NCI-H2107 treated with DMSO at 0.1 percent for 48 hours (cell line): ENCODE measurements at regions not wholly inside any gene's neighbourhood (a gene's known extent, or its start where the extent isn't known, plus 50 kb on each side); places are given as distances from the start of the nearest gene placed in this dataset.
"Not testable (repeated sequence)": the region's sequence is repeated elsewhere in the genome, so short reads cannot be mapped to it uniquely, and the experiment has no call there.

ENCODE experiments used
- DNase-seq: peaks from one replicate; lab custom pipeline; 2025; ENCODE audit not compliant: unreplicated experiment; lab: John Stamatoyannopoulos, UW

GRCh38 chr7:67608806-67609205, 612.2 kb downstream of the TYW1 start:
- no peak for DNase-seq

- no peak for DNase-seq
Observed at GRCh38 chr7:67610897-67611296, 614.3 kb downstream of the TYW1 start.

- no peak for DNase-seq
Observed at GRCh38 chr7:67614843-67615242, 618.2 kb downstream of the TYW1 start.

GRCh38 chr7:67616517-67616916, 619.9 kb downstream of the TYW1 start:
- no peak for DNase-seq

DNA sequence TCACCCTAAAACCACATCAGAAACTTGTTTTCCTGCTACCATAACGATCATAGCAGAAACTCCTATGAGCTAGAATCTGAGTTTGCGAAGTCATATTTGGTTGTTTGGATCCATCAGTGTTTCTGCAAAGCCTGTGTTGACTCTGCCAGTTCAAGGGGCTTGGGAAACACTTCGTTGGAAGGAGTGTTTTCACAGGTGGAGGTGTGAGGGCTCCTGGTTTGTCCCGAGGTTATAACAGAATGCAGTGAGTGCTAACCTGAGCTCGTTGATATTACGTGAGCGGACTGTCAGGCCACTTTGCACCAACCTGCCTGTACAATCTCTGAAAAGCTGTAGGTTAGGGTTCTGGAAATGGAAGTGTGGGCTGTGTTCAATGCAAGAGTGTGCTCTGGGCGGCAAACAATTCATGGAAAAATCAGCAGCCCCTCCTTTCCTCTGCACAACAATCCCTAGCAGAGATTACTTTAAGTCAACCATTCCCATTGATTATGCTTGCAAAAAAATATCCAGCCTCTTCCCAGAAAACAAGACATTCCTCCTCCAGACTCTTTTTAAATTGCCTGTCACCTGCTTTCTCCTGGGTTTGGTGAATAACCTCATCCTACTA, 622.0 kb downstream of the TYW1 start:
- DNase-seq = no peak

GRCh38 chr7:67619175-67619574, 622.5 kb downstream of the TYW1 start:
- DNase-seq = peak; percentile 28

DNA sequence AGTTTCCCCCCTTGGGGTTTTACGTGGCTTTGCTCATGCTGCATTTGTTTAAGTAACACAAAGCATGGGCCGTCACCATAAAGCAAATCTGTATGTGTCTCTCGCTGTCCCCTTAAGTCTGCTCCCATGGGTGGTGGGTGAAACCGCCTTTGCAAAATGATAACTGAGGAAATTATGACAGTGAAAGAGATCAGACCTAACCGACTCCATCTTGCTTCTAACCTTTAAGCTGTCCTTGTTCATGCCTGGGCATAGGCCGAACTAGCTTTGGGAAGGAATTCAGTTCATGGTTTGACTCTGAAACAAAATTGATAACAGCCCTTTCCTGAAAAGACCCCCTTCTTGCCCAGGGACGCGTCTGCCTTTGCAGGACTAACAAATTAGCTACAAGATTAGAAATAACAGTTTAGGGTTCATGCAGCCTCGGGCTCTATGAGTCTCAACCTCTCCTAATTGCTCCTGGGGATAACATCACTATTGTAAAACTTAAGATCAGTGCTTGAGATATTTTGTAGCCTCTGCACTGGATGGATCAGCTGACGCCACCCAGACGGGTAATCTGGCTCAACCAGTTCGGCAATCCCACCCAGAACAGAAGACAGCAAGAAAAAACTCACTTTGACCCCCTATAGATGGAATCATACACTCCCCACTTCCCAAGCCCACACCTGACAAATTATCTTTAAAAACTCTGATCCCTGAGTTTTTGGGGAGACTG, 623.7 kb downstream of the TYW1 start:
- DNase-seq = no peak

- DNase-seq = no peak
Observed at GRCh38 chr7:67621704-67622103, 625.1 kb downstream of the TYW1 start.

DNA sequence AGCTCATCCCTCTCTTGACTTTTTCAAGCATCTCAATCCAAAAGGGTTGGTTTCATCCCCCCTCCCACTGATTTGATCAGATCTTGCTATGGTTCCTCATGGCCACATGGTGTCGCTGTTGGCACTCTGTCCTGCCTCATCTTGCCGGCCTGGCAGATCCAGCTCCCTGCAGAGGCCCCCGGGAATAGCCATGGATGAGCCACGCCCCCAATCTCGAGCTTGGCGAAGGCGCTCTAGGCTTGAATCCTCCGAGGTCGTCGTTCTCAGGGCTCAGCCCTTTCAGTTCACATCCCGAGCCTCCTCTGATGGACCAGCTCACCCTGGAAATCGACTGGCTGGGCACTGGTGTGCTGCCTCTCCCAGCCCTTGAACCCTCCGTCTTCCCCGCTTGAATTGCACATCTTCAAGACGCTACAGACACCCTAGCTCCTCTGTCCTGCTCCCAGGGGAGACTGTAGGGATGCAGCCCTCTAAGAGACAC, 628.7 kb downstream of the TYW1 start:
- DNase-seq = peak; percentile 71

DNA sequence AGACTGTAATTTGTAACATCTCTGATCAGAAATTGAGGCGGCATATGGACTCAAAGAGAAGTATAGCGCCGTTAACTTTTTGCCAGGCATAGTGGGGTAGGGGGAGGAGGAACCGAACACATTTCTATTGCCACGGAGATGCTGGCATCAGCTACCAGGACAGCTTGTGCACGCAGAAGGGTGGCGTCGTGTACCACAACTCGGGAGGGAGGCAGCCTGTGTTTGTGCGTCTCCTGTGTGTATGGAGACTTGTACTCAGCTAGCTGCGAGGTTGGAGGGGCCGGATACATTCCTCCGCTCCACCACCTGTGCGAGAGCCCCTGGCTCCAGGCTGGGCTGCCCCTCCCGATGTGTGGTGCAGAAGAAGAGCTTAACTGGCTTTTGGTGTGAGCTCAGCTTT, 634.8 kb downstream of the TYW1 start:
- DNase-seq = no peak

- DNase-seq = no peak
Observed at GRCh38 chr7:67635271-67635670, 638.6 kb downstream of the TYW1 start.

GRCh38 chr7:67636348-67637022, 639.9 kb downstream of the TYW1 start:
- no peak for DNase-seq

DNA sequence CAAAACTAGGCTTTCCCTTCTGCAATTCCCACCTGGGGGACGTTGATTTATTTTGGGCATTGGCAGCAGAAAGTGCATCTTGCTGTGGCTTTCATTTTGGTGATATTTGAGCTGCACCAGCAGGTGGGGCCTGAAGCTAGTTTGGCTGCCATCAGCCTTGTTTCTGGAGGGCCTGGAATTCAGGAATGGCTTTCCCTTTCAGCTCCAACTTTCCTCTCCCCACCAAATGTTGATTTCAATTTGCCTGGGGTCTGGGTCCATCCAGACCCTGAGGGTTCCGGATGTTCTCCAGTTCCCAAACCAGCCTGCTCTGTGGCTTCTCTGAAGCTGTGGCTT, 640.4 kb downstream of the TYW1 start:
- no peak for DNase-seq

DNA sequence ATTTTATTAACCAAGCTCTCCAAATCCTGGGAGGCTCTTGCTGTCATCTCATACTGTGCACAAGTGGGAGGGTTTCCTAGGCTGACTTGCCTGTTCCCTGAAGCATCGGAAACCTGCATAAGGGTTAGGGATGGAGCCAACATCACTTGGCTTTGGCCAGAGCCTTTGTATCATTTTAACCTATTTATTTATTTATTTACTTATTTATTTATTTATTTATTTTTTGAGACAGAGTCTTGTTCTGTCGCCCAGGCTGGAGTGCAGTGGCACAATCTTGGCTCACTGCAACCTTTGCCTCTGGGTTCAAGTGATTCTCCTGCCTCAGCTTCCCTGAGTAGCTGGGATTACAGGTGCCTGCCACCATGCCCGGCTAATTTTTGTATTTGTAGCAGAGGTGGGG, 645.9 kb downstream of the TYW1 start:
- DNase-seq = not testable (repeated sequence)

DNA sequence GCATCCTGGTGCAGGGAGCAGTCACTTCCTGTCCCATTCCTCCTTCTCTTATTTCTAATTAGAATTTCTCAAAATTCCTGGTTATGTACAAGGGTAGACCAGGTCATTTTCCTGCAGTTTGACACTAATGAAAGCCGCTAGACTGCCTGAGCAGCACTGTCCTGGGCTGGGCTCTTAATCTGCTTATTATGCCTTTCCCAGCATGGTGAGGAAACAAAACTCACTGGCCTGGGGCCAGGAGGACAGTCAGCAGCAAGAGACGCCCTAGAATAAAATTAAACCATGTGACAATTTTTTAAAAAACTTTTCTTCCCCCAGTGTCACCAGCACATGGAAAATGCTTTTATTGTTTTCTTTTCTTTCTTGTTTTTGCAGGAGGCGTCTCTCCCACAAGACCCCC, 647.5 kb downstream of the TYW1 start:
- no peak for DNase-seq

DNA sequence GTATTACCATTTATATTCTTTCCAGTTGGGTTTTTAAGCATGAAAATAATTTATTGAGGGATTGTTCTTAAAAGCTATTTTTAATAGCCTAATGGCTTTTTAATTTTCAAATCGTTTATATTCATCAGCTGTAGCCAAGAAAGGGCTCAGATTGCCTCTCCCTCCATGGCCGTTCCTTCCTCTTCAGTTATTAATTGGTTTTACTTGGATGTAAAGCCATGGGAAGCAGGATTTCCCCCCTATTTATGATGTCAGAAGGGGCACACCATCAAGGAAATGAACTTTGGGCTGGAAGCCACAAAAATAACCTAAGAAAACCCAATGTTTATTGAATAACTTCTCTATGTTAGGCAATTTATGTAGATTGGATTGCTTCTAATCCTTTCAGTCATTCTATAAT, 656.3 kb downstream of the TYW1 start:
- no peak for DNase-seq

DNA sequence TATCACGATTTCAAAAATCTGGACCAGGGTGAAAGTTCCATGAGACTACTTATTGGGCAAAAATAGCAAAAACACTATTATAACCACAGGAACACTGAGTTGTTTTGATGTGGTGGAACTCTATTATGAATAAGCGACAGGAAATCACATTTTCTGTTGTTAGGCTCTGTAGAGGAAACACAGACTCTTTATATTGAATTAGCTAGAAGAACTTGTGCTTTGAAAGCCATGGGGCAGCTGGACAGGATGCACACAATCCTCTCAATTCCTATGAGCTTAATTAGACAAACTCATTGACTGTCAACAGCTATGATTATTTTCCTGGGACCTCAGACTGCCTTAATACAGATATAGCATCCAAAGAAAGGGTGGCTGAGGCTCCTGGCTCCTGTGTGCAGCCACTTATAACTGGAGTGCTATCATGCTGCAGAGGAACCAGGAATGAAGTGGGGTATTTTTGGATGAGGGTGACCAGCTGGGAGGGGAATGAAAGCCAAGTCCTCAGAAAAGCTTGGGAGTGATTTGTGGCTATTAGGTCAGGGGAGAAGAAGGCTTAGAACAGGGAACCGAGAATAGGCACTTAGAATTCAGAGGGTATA, 657.3 kb downstream of the TYW1 start:
- DNase-seq = no peak

DNA sequence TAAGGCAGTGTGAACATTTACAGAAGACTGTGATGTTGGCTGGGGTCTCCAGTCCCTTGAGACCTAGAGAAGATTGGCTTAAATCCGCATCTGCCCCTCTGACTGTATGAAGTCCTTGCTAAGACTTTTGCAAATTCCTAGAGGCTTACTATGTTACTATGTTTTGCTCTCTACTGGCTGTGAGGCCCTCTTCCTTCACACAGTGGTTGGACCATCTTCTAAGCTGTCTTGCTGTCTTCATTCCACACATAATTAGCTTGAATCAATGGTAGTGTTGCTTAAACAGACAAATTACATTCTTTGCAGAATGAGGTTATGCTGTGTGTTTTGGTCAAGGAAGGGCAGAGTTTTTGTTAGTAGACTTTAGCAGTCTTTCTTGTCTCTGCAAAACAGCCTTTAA, 658.0 kb downstream of the TYW1 start:
- DNase-seq = no peak

- DNase-seq = no peak
Observed at GRCh38 chr7:67655168-67655567, 658.5 kb downstream of the TYW1 start.

- no peak for DNase-seq
Observed at GRCh38 chr7:67659091-67659490, 662.5 kb downstream of the TYW1 start.

DNA sequence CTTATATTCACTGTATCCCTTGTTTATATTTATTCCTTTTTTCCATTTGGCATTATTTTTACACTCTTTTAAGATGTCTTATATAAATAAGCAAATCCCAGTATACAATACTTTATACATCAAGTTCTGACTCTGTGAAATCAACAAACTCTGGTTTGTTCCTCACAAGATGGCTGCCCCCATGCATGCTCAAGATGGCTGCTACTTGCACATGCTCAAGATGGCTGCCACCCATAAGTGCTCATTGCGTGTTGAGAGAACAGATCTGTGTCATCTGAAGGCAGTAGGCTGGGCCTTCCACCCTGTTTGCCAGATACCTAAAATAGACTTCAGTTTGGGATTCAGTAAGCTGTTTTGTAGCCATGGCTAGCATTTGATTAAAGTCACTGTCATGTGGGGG, 666.2 kb downstream of the TYW1 start:
- no peak for DNase-seq

GRCh38 chr7:67663644-67664043, 667.0 kb downstream of the TYW1 start:
- DNase-seq = no peak
